C4-2B (cell line): ENCODE measurements at regions not wholly inside any gene's neighbourhood (a gene's known extent, or its start where the extent isn't known, plus 50 kb on each side); places are given as distances from the start of the nearest gene placed in this dataset.

Experiments used
- CTCF ChIP-seq: fragments of 450-650 bp; conservative IDR thresholded peaks from 2 replicates; pipeline ENCODE4 v1.5.1; 2017; ENCODE audit warnings: mild to moderate bottlenecking
- ZFX ChIP-seq: fragments of 450-650 bp; IDR thresholded peaks from 2 replicates; pipeline ENCODE4 v1.6.1; 2017

- TF ChIP-seq CTCF (no peak), ZFX (no peak)
Observed at GRCh38 chr2:7525746-7526145, 608.5 kb downstream of the RNF144A start.
